ENCODE measurements at regions not wholly inside any gene's neighbourhood (a gene's known extent, or its start where the extent isn't known, plus 50 kb on each side); places are given as distances from the start of the nearest gene placed in this dataset.

GRCh38 chr6:54695815-54696214 lies 150.8 kb upstream of the FAM83B start:
- no peaks in the 10 kb centered on the region for H3K4me1 ChIP-seq (ENCODE audit: control insufficient read depth in 1 of 2, insufficient read depth in 2 of 2, low read length in 2 of 2)
- H3K36me3 ChIP-seq (ENCODE audit: control insufficient read depth in 1 of 2, insufficient read depth in 2 of 2, low read length in 2 of 2): no peaks in the 10 kb centered on the region
- no peaks in the 10 kb centered on the region for H3K27me3 ChIP-seq (ENCODE audit: low read depth, low read length)
- no peak overlapping the region for H3K27ac ChIP-seq (ENCODE audit: low read length)
- no peaks in the 10 kb centered on the region for H3K9me3 ChIP-seq (ENCODE audit: control insufficient read depth in 1 of 2, low read length in 2 of 2)
- H3K4me3 ChIP-seq (ENCODE audit: low read depth in 1 of 2, low read length in 2 of 2): no peak overlapping the region

DNA sequence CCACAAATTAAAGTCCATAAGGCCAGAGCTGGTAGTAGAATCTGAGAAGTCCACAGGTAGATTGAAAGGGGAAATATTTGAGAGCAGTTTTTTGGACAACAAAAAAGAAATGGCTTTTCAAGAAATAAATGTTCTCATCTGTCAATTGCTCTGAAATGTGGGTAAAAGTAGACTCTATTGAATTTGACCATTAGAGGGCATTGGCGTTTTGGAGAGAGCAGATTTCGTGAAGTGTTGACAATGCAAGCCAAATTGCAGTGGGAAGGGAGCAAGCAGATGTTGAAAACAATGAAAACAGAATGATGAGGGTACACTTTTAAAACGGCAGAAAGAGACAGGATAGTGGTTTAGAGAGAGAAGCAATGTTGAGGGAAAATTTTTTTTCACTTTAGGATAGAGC lies 149.1 kb upstream of the FAM83B start:
- H3K27me3 ChIP-seq (ENCODE audit: low read depth, low read length): no peaks in the 10 kb centered on the region
- H3K9me3 ChIP-seq (ENCODE audit: control insufficient read depth in 1 of 2, low read length in 2 of 2): no peaks in the 10 kb centered on the region
- H3K4me1 ChIP-seq (ENCODE audit: control insufficient read depth in 1 of 2, insufficient read depth in 2 of 2, low read length in 2 of 2): no peaks in the 10 kb centered on the region
- H3K27ac ChIP-seq (ENCODE audit: low read length): no peak overlapping the region
- no peaks in the 10 kb centered on the region for H3K36me3 ChIP-seq (ENCODE audit: control insufficient read depth in 1 of 2, insufficient read depth in 2 of 2, low read length in 2 of 2)
- no peak overlapping the region for H3K4me3 ChIP-seq (ENCODE audit: low read depth in 1 of 2, low read length in 2 of 2)

- H3K9me3 ChIP-seq (ENCODE audit: control insufficient read depth in 1 of 2, low read length in 2 of 2): no peaks in the 10 kb centered on the region
- H3K4me3 ChIP-seq (ENCODE audit: low read depth in 1 of 2, low read length in 2 of 2): no peak overlapping the region
- H3K27me3 ChIP-seq (ENCODE audit: low read depth, low read length): no peaks in the 10 kb centered on the region
- no peak overlapping the region for H3K27ac ChIP-seq (ENCODE audit: low read length)
- H3K4me1 ChIP-seq (ENCODE audit: control insufficient read depth in 1 of 2, insufficient read depth in 2 of 2, low read length in 2 of 2): no peaks in the 10 kb centered on the region
- H3K36me3 ChIP-seq (ENCODE audit: control insufficient read depth in 1 of 2, insufficient read depth in 2 of 2, low read length in 2 of 2): no peaks in the 10 kb centered on the region
These were observed 147.6 kb upstream of the FAM83B start for GRCh38 chr6:54698974-54699373.

GRCh38 chr6:54700158-54700557 lies 146.4 kb upstream of the FAM83B start:
- Histone ChIP-seq H3K36me3 (ENCODE audit: control insufficient read depth in 1 of 2, insufficient read depth in 2 of 2, low read length in 2 of 2) (no peaks in the 10 kb centered on the region), H3K27me3 (ENCODE audit: low read depth, low read length) (no peaks in the 10 kb centered on the region), H3K9me3 (ENCODE audit: control insufficient read depth in 1 of 2, low read length in 2 of 2) (no peaks in the 10 kb centered on the region), H3K4me1 (ENCODE audit: control insufficient read depth in 1 of 2, insufficient read depth in 2 of 2, low read length in 2 of 2) (no peaks in the 10 kb centered on the region), H3K4me3 (ENCODE audit: low read depth in 1 of 2, low read length in 2 of 2) (no peak overlapping the region), H3K27ac (ENCODE audit: low read length) (no peak overlapping the region)

- no peak overlapping the region for H3K27ac ChIP-seq (ENCODE audit: low read length)
- no peaks in the 10 kb centered on the region for H3K9me3 ChIP-seq (ENCODE audit: control insufficient read depth in 1 of 2, low read length in 2 of 2)
- no peaks in the 10 kb centered on the region for H3K4me1 ChIP-seq (ENCODE audit: control insufficient read depth in 1 of 2, insufficient read depth in 2 of 2, low read length in 2 of 2)
- no peaks in the 10 kb centered on the region for H3K27me3 ChIP-seq (ENCODE audit: low read depth, low read length)
- no peaks in the 10 kb centered on the region for H3K36me3 ChIP-seq (ENCODE audit: control insufficient read depth in 1 of 2, insufficient read depth in 2 of 2, low read length in 2 of 2)
- no peak overlapping the region for H3K4me3 ChIP-seq (ENCODE audit: low read depth in 1 of 2, low read length in 2 of 2)
These were observed 143.8 kb upstream of the FAM83B start for GRCh38 chr6:54702772-54703171.

DNA sequence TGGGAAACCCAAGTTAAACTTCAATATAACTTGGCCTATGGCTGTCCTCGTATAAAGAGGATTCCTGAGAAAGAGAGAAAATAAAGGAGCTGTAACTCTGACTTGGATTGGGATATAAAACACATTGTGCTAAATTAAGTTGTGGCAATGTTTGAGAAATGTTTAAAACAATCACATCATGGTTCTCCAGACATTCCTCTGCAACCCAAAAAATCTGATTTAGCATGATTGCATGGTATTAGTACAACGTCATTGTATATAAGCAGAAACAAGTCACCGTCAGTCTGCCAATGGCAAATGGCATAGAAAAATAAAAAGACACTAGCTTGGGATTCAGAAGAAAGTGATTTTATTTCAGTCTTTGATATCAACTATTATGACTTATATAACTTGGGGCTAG lies 140.2 kb upstream of the FAM83B start:
- H3K4me3 ChIP-seq (ENCODE audit: low read depth in 1 of 2, low read length in 2 of 2): no peak overlapping the region

GRCh38 chr6:54706844-54707605 lies 139.5 kb upstream of the FAM83B start:
- Histone ChIP-seq H3K4me1 (ENCODE audit: control insufficient read depth in 1 of 2, insufficient read depth in 2 of 2, low read length in 2 of 2) (no peaks in the 10 kb centered on the region), H3K27ac (ENCODE audit: low read length) (no peak overlapping the region), H3K4me3 (ENCODE audit: low read depth in 1 of 2, low read length in 2 of 2) (no peak overlapping the region), H3K27me3 (ENCODE audit: low read depth, low read length) (no peaks in the 10 kb centered on the region), H3K9me3 (ENCODE audit: control insufficient read depth in 1 of 2, low read length in 2 of 2) (no peaks in the 10 kb centered on the region), H3K36me3 (ENCODE audit: control insufficient read depth in 1 of 2, insufficient read depth in 2 of 2, low read length in 2 of 2) (no peaks in the 10 kb centered on the region)

More for the DNA sequence above, 140.2 kb upstream of the FAM83B start:
- H3K36me3 ChIP-seq (ENCODE audit: control insufficient read depth in 1 of 2, insufficient read depth in 2 of 2, low read length in 2 of 2): no peaks in the 10 kb centered on the region
- no peaks in the 10 kb centered on the region for H3K4me1 ChIP-seq (ENCODE audit: control insufficient read depth in 1 of 2, insufficient read depth in 2 of 2, low read length in 2 of 2)
- no peak overlapping the region for H3K27ac ChIP-seq (ENCODE audit: low read length)
- no peaks in the 10 kb centered on the region for H3K27me3 ChIP-seq (ENCODE audit: low read depth, low read length)
- H3K9me3 ChIP-seq (ENCODE audit: control insufficient read depth in 1 of 2, low read length in 2 of 2): no peaks in the 10 kb centered on the region

GRCh38 chr6:54710456-54710855 lies 136.1 kb upstream of the FAM83B start:
- Histone ChIP-seq H3K4me3 (ENCODE audit: low read depth in 1 of 2, low read length in 2 of 2) (no peak overlapping the region), H3K9me3 (ENCODE audit: control insufficient read depth in 1 of 2, low read length in 2 of 2) (no peaks in the 10 kb centered on the region), H3K4me1 (ENCODE audit: control insufficient read depth in 1 of 2, insufficient read depth in 2 of 2, low read length in 2 of 2) (no peaks in the 10 kb centered on the region), H3K36me3 (ENCODE audit: control insufficient read depth in 1 of 2, insufficient read depth in 2 of 2, low read length in 2 of 2) (no peaks in the 10 kb centered on the region), H3K27ac (ENCODE audit: low read length) (no peak overlapping the region), H3K27me3 (ENCODE audit: low read depth, low read length) (no peaks in the 10 kb centered on the region)

GRCh38 chr6:54716010-54716409 lies 130.6 kb upstream of the FAM83B start:
- no peaks in the 10 kb centered on the region for H3K27me3 ChIP-seq (ENCODE audit: low read depth, low read length)
- H3K36me3 ChIP-seq (ENCODE audit: control insufficient read depth in 1 of 2, insufficient read depth in 2 of 2, low read length in 2 of 2): no peaks in the 10 kb centered on the region
- no peak overlapping the region for H3K4me3 ChIP-seq (ENCODE audit: low read depth in 1 of 2, low read length in 2 of 2)
- H3K9me3 ChIP-seq (ENCODE audit: control insufficient read depth in 1 of 2, low read length in 2 of 2): no peaks in the 10 kb centered on the region
- no peak overlapping the region for H3K27ac ChIP-seq (ENCODE audit: low read length)
- no peaks in the 10 kb centered on the region for H3K4me1 ChIP-seq (ENCODE audit: control insufficient read depth in 1 of 2, insufficient read depth in 2 of 2, low read length in 2 of 2)

GRCh38 chr6:54716877-54717276 lies 129.7 kb upstream of the FAM83B start:
- H3K4me1 ChIP-seq (ENCODE audit: control insufficient read depth in 1 of 2, insufficient read depth in 2 of 2, low read length in 2 of 2): no peaks in the 10 kb centered on the region
- no peaks in the 10 kb centered on the region for H3K9me3 ChIP-seq (ENCODE audit: control insufficient read depth in 1 of 2, low read length in 2 of 2)
- no peaks in the 10 kb centered on the region for H3K27me3 ChIP-seq (ENCODE audit: low read depth, low read length)
- no peaks in the 10 kb centered on the region for H3K36me3 ChIP-seq (ENCODE audit: control insufficient read depth in 1 of 2, insufficient read depth in 2 of 2, low read length in 2 of 2)
- H3K27ac ChIP-seq (ENCODE audit: low read length): no peak overlapping the region
- no peak overlapping the region for H3K4me3 ChIP-seq (ENCODE audit: low read depth in 1 of 2, low read length in 2 of 2)

- Histone ChIP-seq H3K9me3 (ENCODE audit: control insufficient read depth in 1 of 2, low read length in 2 of 2) (no peaks in the 10 kb centered on the region), H3K36me3 (ENCODE audit: control insufficient read depth in 1 of 2, insufficient read depth in 2 of 2, low read length in 2 of 2) (no peaks in the 10 kb centered on the region), H3K27me3 (ENCODE audit: low read depth, low read length) (no peaks in the 10 kb centered on the region), H3K4me1 (ENCODE audit: control insufficient read depth in 1 of 2, insufficient read depth in 2 of 2, low read length in 2 of 2) (no peaks in the 10 kb centered on the region), H3K27ac (ENCODE audit: low read length) (no peak overlapping the region), H3K4me3 (ENCODE audit: low read depth in 1 of 2, low read length in 2 of 2) (peak overlapping the region in 1 of 2 donors; percentile 28)
These were observed 128.6 kb upstream of the FAM83B start for GRCh38 chr6:54717849-54718455.

All from muscle layer of duodenum (tissue), 2 donors.